A549 (cell line): ENCODE measurements at regions not wholly inside any gene's neighbourhood (a gene's known extent, or its start where the extent isn't known, plus 50 kb on each side); places are given as distances from the start of the nearest gene placed in this dataset.

Experiments
- CTCF ChIP-seq: fragments of >200 bp; sonication (Bioruptor Twin); formaldehyde crosslinking; IDR thresholded peaks from 3 replicates; pipeline ENCODE4 v1.5.1; 2016
- E2F6 ChIP-seq: IDR thresholded peaks from 2 replicates; pipeline ENCODE4 v1.6.1; 2012; ENCODE audit warnings: low read depth, borderline replicate concordance
- ESRRA ChIP-seq: fragments of 150-350 bp; IDR thresholded peaks from 2 replicates; pipeline ENCODE4 v1.6.1; 2014; ENCODE audit warnings: mild to moderate bottlenecking, low read length, borderline replicate concordance
- KDM5A ChIP-seq: fragments of 200-600 bp; sonication (generic); IDR thresholded peaks from 2 replicates; pipeline ENCODE4 v1.6.1; 2016; ENCODE audit warnings: antibody characterized with exemption, mild to moderate bottlenecking
- PHF8 ChIP-seq: fragments of 200-600 bp; sonication (generic); IDR thresholded peaks from 2 replicates; pipeline ENCODE4 v1.6.1; 2016; ENCODE audit warnings: low read depth, mild to moderate bottlenecking, antibody characterized with exemption, moderate library complexity, borderline replicate concordance
- POLR2A ChIP-seq: IDR thresholded peaks from 2 replicates; pipeline ENCODE4 v1.6.1; 2012; ENCODE audit warnings: mild to moderate bottlenecking, low read length
- POLR2AphosphoS2 ChIP-seq: conservative IDR thresholded peaks from 2 replicates; pipeline ENCODE4 v1.6.1; 2012; ENCODE audit warnings: low read length, improper control_type of control experiment, inconsistent platforms
- SMC3 ChIP-seq: fragments of >200 bp; sonication (Bioruptor Twin); formaldehyde crosslinking; IDR thresholded peaks from 3 replicates; pipeline ENCODE4 v1.6.1; 2018; ENCODE audit warnings: inconsistent platforms
- ZFP36 ChIP-seq: fragments of 450-650 bp; IDR thresholded peaks from 2 replicates; pipeline ENCODE4 v1.6.1; 2014; ENCODE audit warnings: borderline replicate concordance; ENCODE audit not compliant: partially characterized antibody

GRCh38 chrX:39736216-39737211, 361.2 kb downstream of the BCOR start:
- no peak for TF ChIP-seq CTCF
- no peak for TF ChIP-seq SMC3
- no peak for TF ChIP-seq E2F6
- TF ChIP-seq ESRRA, result no peak
- no peak for TF ChIP-seq POLR2A
- TF ChIP-seq ZFP36, result no peak
- TF ChIP-seq KDM5A, result no peak
- TF ChIP-seq PHF8, result no peak
- no peak for TF ChIP-seq POLR2AphosphoS2
